Endothelial cell of umbilical vein (primary cell): ENCODE measurements at regions not wholly inside any gene's neighbourhood (a gene's known extent, or its start where the extent isn't known, plus 50 kb on each side); places are given as distances from the start of the nearest gene placed in this dataset.

Source experiments
- BruUV-seq: library from RNA; stranded (reverse); fragments of 400-500 nt; replicated peaks from 2 replicates; lab custom pipeline; 2021; lab: Mats Ljungman, UMichigan
- CTCF ChIA-PET: fragments of 300-600, 350-600 bp; sonication (Branson Sonifier 250); formaldehyde crosslinking; loops from one replicate; lab custom pipeline; 2021; ENCODE audit warnings: antibody characterized with exemption, inconsistent platforms; lab: Charles Lee
- POLR2A ChIA-PET: fragments of 300-600, 350-600 bp; sonication (Branson Sonifier 250); formaldehyde crosslinking; loops from one replicate; lab custom pipeline; 2021; ENCODE audit warnings: antibody characterized with exemption, inconsistent platforms; lab: Charles Lee
- DNase-seq: peaks from one replicate; pipeline ENCODE4 v3.0.0-alpha.2; 2011; ENCODE audit warnings: low read depth, low spot score
- FAIRE-seq: peaks from 2 replicates; lab custom pipeline; 2011; peaks lifted over from hg19 to GRCh38; lab: Jason Lieb, UNC
- H2AFZ ChIP-seq: 2 replicates; pipeline ENCODE4 v1.6.0; 2012; ENCODE audit warnings: low read depth, low read length, control low read depth, inconsistent platforms
- H3K27ac ChIP-seq: 2 replicates; pipeline ENCODE4 v1.5.1; 2011; ENCODE audit warnings: low read depth, mild to moderate bottlenecking, control low read depth, low read length, moderate library complexity; ENCODE audit not compliant: insufficient read depth
- H3K27me3 ChIP-seq, 2 experiments: 2 replicates each; pipeline versions ENCODE4 v1.6.0 to v1.6.1; 2011; ENCODE audit warnings: low read length in 2 of 2, mixed read lengths in 1 of 2; ENCODE audit not compliant: control insufficient read depth in 2 of 2, insufficient read depth in 2 of 2
- H3K36me3 ChIP-seq, 2 experiments: 2 replicates in 1 of 2; 3 replicates in 1 of 2; pipeline ENCODE4 v1.5.1; 2011; ENCODE audit warnings: low read length in 2 of 2, mild to moderate bottlenecking in 1 of 2, moderate library complexity in 1 of 2; ENCODE audit not compliant: control insufficient read depth in 2 of 2, insufficient read depth in 2 of 2; ENCODE audit errors: extremely low read depth in 1 of 2
- H3K4me1 ChIP-seq: 3 replicates; pipeline ENCODE4 v1.5.1; 2011; ENCODE audit warnings: mild to moderate bottlenecking, low read length; ENCODE audit not compliant: control insufficient read depth, insufficient read depth; ENCODE audit errors: extremely low read depth
- H3K4me2 ChIP-seq: 2 replicates; pipeline ENCODE4 v1.6.1; 2011; ENCODE audit warnings: low read length, control low read depth, mixed read lengths; ENCODE audit not compliant: insufficient read depth
- H3K4me3 ChIP-seq, 3 experiments: fragments of 200-600 bp in 1 of 3; sonication (generic), shearing (Covaris generic) in 1 of 3; replicated peaks in 1 of 3; 2 replicates each; pipeline ENCODE4 v1.5.1; 2011 to 2016; ENCODE audit warnings: control low read depth in 3 of 3, low read length in 3 of 3, mild to moderate bottlenecking in 2 of 3, inconsistent platforms in 1 of 3, low read depth in 1 of 3, moderate library complexity in 1 of 3; ENCODE audit not compliant: insufficient read depth in 1 of 3
- H3K79me2 ChIP-seq: 2 replicates; pipeline ENCODE4 v1.6.0; 2012; ENCODE audit warnings: low read length, inconsistent platforms; ENCODE audit not compliant: control insufficient read depth, insufficient read depth
- H3K9ac ChIP-seq: replicated peaks from 2 replicates; pipeline ENCODE3; 2011; ENCODE audit warnings: low read length, control low read depth; ENCODE audit not compliant: insufficient read depth; ENCODE audit errors: extremely low read depth
- H3K9me1 ChIP-seq: replicated peaks from 3 replicates; pipeline ENCODE4 v1.6.0; 2011; ENCODE audit warnings: mild to moderate bottlenecking, low read length; ENCODE audit not compliant: control insufficient read depth, insufficient read depth; ENCODE audit errors: extremely low read depth
- H3K9me3 ChIP-seq: replicated peaks from 2 replicates; pipeline ENCODE4 v1.5.1; 2012; ENCODE audit warnings: low read length, inconsistent platforms; ENCODE audit not compliant: control insufficient read depth, insufficient read depth
- H4K20me1 ChIP-seq: replicated peaks from 2 replicates; pipeline ENCODE3; 2011; ENCODE audit warnings: mild to moderate bottlenecking, low read length; ENCODE audit not compliant: control insufficient read depth, insufficient read depth; ENCODE audit errors: extremely low read depth
- CTCF ChIP-seq, 2 donors: IDR thresholded peaks; 1 replicate in 1 of 2; 2 replicates in 1 of 2; pipeline ENCODE4 v1.5.1; 2011; ENCODE audit warnings: low read length in 2 of 2, mild to moderate bottlenecking in 2 of 2, moderate library complexity in 2 of 2, control low read depth in 1 of 2, inconsistent platforms in 1 of 2, low read depth in 1 of 2; ENCODE audit not compliant: insufficient read depth in 1 of 2; ENCODE audit errors: extremely low read depth in 1 of 2
- EZH2 ChIP-seq: IDR thresholded peaks from 2 replicates; pipeline ENCODE4 v1.6.1; 2012; ENCODE audit warnings: borderline replicate concordance, low read depth, mild to moderate bottlenecking, moderate library complexity, low read length, inconsistent platforms; ENCODE audit not compliant: severe bottlenecking
- FOS ChIP-seq: IDR thresholded peaks from 2 replicates; pipeline ENCODE4 v1.6.1; 2011; ENCODE audit warnings: mild to moderate bottlenecking, low read length, moderate library complexity, borderline replicate concordance; ENCODE audit not compliant: insufficient read depth
- GATA2 ChIP-seq: IDR thresholded peaks from 2 replicates; pipeline ENCODE4 v1.7.0; 2011; ENCODE audit warnings: low read depth, mild to moderate bottlenecking, moderate library complexity, mixed read lengths, low read length; ENCODE audit not compliant: insufficient read length, insufficient read depth
- JUN ChIP-seq: IDR thresholded peaks from 2 replicates; pipeline ENCODE4 v1.6.1; 2011; ENCODE audit warnings: borderline replicate concordance, low read depth; ENCODE audit not compliant: insufficient read length, insufficient read depth
- MAX ChIP-seq: IDR thresholded peaks from 2 replicates; pipeline ENCODE4 v1.6.1; 2011; ENCODE audit not compliant: insufficient read depth, insufficient read length
- MYC ChIP-seq: IDR thresholded peaks from one replicate; pipeline ENCODE4 v1.6.1; 2011; ENCODE audit warnings: mild to moderate bottlenecking, low read depth, low read length
- POLR2A ChIP-seq: IDR thresholded peaks from 2 replicates; pipeline ENCODE4 v1.6.1; 2012; ENCODE audit warnings: low read depth, mild to moderate bottlenecking, control low read depth, low read length
- POLR2AphosphoS5 ChIP-seq: IDR thresholded peaks from 2 replicates; pipeline ENCODE4 v1.6.1; 2012; ENCODE audit warnings: low read depth, mild to moderate bottlenecking, control low read depth, low read length, moderate library complexity; ENCODE audit not compliant: insufficient read depth
- dilution Hi-C: fragments of 300-500 bp; cut with MboI; formaldehyde crosslinking; loops from one replicate; pipeline ENCODE4 v1.15.0; 2019; ENCODE audit warnings: low sequenced_read_pairs; ENCODE audit not compliant: extremely low pct_ligation_motif_present
- intact Hi-C: fragments of 100-400 bp; cut with micrococcal nuclease; formaldehyde crosslinking; loops from one replicate; pipeline ENCODE4 v1.10.0; 2022

- peak; percentile 93 for DNase-seq
- H3K9me1 ChIP-seq = no peaks in the 10 kb centered on the region
- dilution Hi-C loops (no loop called here), intact Hi-C loops (loop anchor here (1.0 to 2.0 kb wide), 3 partner anchors 40 to 130 kb away; no protein-coding TSS in a partner anchor)
- CTCF ChIA-PET = no interaction called here
- no peaks in the 10 kb centered on the region for H3K9me3 ChIP-seq
- H3K79me2 ChIP-seq = no peaks in the 10 kb centered on the region
- POLR2A ChIA-PET = no interaction called here
- H3K36me3 ChIP-seq = no peaks in the 10 kb centered on the region
- H3K27me3 ChIP-seq = no peaks in the 10 kb centered on the region
- H3K4me1 ChIP-seq = peaks cover 17% of the 10 kb centered on the region
- H3K9ac ChIP-seq = no peak overlapping the region
- FAIRE-seq = peak; percentile 91
- no TSS peak for BruUV-seq
- no peak overlapping the region for H2AFZ ChIP-seq
- no peak overlapping the region for H3K27ac ChIP-seq
- peak; percentile 72 for TF ChIP-seq POLR2AphosphoS5
- peak; percentile 66 for TF ChIP-seq GATA2
- no peak for TF ChIP-seq MYC
- no peak for TF ChIP-seq JUN
- no peak for TF ChIP-seq FOS
- TF ChIP-seq CTCF (IDR thresholded peaks at IDR 0.05; ENCODE audit: extremely low read depth in 1 of 2, insufficient read depth in 1 of 2, low read depth in 1 of 2, low read length in 2 of 2) = no peak
- no peak for TF ChIP-seq POLR2A
- no peak for TF ChIP-seq MAX
- no peak for TF ChIP-seq EZH2
- no peaks in the 10 kb centered on the region for H4K20me1 ChIP-seq
- peak overlapping the region; percentile 41 for H3K4me2 ChIP-seq
- H3K4me3 ChIP-seq = no peak overlapping the region
Measured at GRCh38 chr18:56330366-56331110, 307.9 kb downstream of the TXNL1 start.
